ENCODE measurements at regions not wholly inside any gene's neighbourhood (a gene's known extent, or its start where the extent isn't known, plus 50 kb on each side); places are given as distances from the start of the nearest gene placed in this dataset.

GRCh38 chr15:101562428-101563059 lies 73.0 kb upstream of the PCSK6 start:
- in situ Hi-C loops (cut with MboI; ENCODE audit: low pct_unique_long_range_greater_than_20kb, low sequenced_read_pairs, unreplicated experiment) = no loop called here
- no peak for DNase-seq (ENCODE audit: low spot score)
- no peak for TF ChIP-seq CTCF (IDR thresholded peaks at IDR 0.05; ENCODE audit: extremely low read depth, insufficient read depth, missing control alignments)

- in situ Hi-C loops (cut with MboI; ENCODE audit: low pct_unique_long_range_greater_than_20kb, low sequenced_read_pairs, unreplicated experiment) = no loop called here
- DNase-seq (ENCODE audit: low spot score) = no peak
- no peak for TF ChIP-seq CTCF (IDR thresholded peaks at IDR 0.05; ENCODE audit: extremely low read depth, insufficient read depth, missing control alignments)
Observed at GRCh38 chr15:101561584-101561906, 72.0 kb upstream of the PCSK6 start.

- DNase-seq (ENCODE audit: low spot score) = no peak
Observed at GRCh38 chr15:101560722-101561583, 71.4 kb upstream of the PCSK6 start.

GRCh38 chr15:101559952-101560351 lies 70.4 kb upstream of the PCSK6 start:
- no peak for DNase-seq (ENCODE audit: low spot score)
- in situ Hi-C loops (cut with MboI; ENCODE audit: low pct_unique_long_range_greater_than_20kb, low sequenced_read_pairs, unreplicated experiment) = no loop called here

More at GRCh38 chr15:101560722-101561583, 71.4 kb upstream of the PCSK6 start:
- TF ChIP-seq CTCF (IDR thresholded peaks at IDR 0.05; ENCODE audit: extremely low read depth, insufficient read depth, missing control alignments) = no peak
- in situ Hi-C loops (cut with MboI; ENCODE audit: low pct_unique_long_range_greater_than_20kb, low sequenced_read_pairs, unreplicated experiment) = no loop called here

GRCh38 chr15:101558221-101558941 lies 68.9 kb upstream of the PCSK6 start:
- no peak for DNase-seq (ENCODE audit: low spot score)
- in situ Hi-C loops (cut with MboI; ENCODE audit: low pct_unique_long_range_greater_than_20kb, low sequenced_read_pairs, unreplicated experiment) = no loop called here
- no peak for TF ChIP-seq CTCF (IDR thresholded peaks at IDR 0.05; ENCODE audit: extremely low read depth, insufficient read depth, missing control alignments)

More at GRCh38 chr15:101559952-101560351, 70.4 kb upstream of the PCSK6 start:
- no peak for TF ChIP-seq CTCF (IDR thresholded peaks at IDR 0.05; ENCODE audit: extremely low read depth, insufficient read depth, missing control alignments)

GRCh38 chr15:101556273-101556672 lies 66.8 kb upstream of the PCSK6 start:
- in situ Hi-C loops (cut with MboI; ENCODE audit: low pct_unique_long_range_greater_than_20kb, low sequenced_read_pairs, unreplicated experiment) = no loop called here
- no peak for DNase-seq (ENCODE audit: low spot score)
- no peak for TF ChIP-seq CTCF (IDR thresholded peaks at IDR 0.05; ENCODE audit: extremely low read depth, insufficient read depth, missing control alignments)

All from GM13977 (cell line).